IMR-90 (cell line): ENCODE measurements at regions not wholly inside any gene's neighbourhood (a gene's known extent, or its start where the extent isn't known, plus 50 kb on each side); places are given as distances from the start of the nearest gene placed in this dataset.

Experiments
- ATAC-seq: fragments of 200-7000 bp; cut with Tn5 transposase; 2 replicates; pipeline ENCODE4 v1.9.1; 2020; ENCODE audit warnings: low read depth, mild to moderate bottlenecking, moderate library complexity
- BruUV-seq: library from RNA; stranded (reverse); fragments of 400-500 nt; replicated peaks from 2 replicates; lab custom pipeline; 2021; lab: Mats Ljungman, UMichigan
- CTCF ChIA-PET: fragments of 300-600 bp; formaldehyde crosslinking; extraction: SDS; loops from one replicate; lab custom pipeline; 2021; ENCODE audit warnings: antibody characterized with exemption; lab: Yijun Ruan, JAX
- POLR2A ChIA-PET: fragments of 300-600 bp; sonication (Branson Sonifier 250); formaldehyde crosslinking; loops from one replicate; lab custom pipeline; 2022; ENCODE audit warnings: antibody characterized with exemption; ENCODE audit not compliant: unreplicated experiment; lab: Charles Lee
- DNase-seq: peaks from one replicate; pipeline ENCODE4 v3.0.0; 2013
- H2AFZ ChIP-seq: replicated peaks from 2 replicates; pipeline ENCODE3; 2013; ENCODE audit warnings: low read length, mild to moderate bottlenecking; ENCODE audit not compliant: poor library complexity
- H2AK5ac ChIP-seq: 2 replicates; pipeline ENCODE4 v1.6.1; 2013; ENCODE audit warnings: low read depth, low read length, inconsistent platforms
- H2AK9ac ChIP-seq: replicated peaks from 2 replicates; pipeline ENCODE3; 2013; ENCODE audit warnings: mild to moderate bottlenecking, low read depth, low read length, moderate library complexity; ENCODE audit not compliant: poor library complexity
- H2BK120ac ChIP-seq: 2 replicates; pipeline ENCODE4 v1.6.1; 2013; ENCODE audit warnings: low read depth, low read length, inconsistent platforms
- H2BK15ac ChIP-seq: 3 replicates; pipeline ENCODE4 v1.6.1; 2013; ENCODE audit warnings: low read depth, low read length, inconsistent platforms
- H2BK20ac ChIP-seq: 2 replicates; pipeline ENCODE4 v1.6.1; 2013; ENCODE audit warnings: low read depth, mild to moderate bottlenecking, inconsistent platforms, low read length, moderate library complexity
- H2BK5ac ChIP-seq: 2 replicates; pipeline ENCODE4 v1.6.1; 2013; ENCODE audit warnings: mild to moderate bottlenecking, low read depth, low read length, inconsistent platforms; ENCODE audit not compliant: poor library complexity, severe bottlenecking
- H3K14ac ChIP-seq: replicated peaks from 2 replicates; pipeline ENCODE4 v1.6.1; 2013; ENCODE audit warnings: low read depth, low read length, inconsistent platforms
- H3K18ac ChIP-seq: 2 replicates; pipeline ENCODE4 v1.6.1; 2013; ENCODE audit warnings: low read depth, low read length, control low read depth
- H3K23ac ChIP-seq: 2 replicates; pipeline ENCODE4 v1.6.1; 2013; ENCODE audit warnings: low read depth, low read length, inconsistent platforms
- H3K27ac ChIP-seq: 2 replicates; pipeline ENCODE4 v1.5.1; 2013; ENCODE audit warnings: mild to moderate bottlenecking, control low read depth, low read length; ENCODE audit not compliant: insufficient read depth
- H3K27me3 ChIP-seq: 2 replicates; pipeline ENCODE4 v1.6.1; 2013; ENCODE audit warnings: low read length; ENCODE audit not compliant: control insufficient read depth, insufficient read depth
- H3K36me3 ChIP-seq: 2 replicates; pipeline ENCODE4 v1.6.1; 2013; ENCODE audit warnings: low read length, mixed read lengths; ENCODE audit not compliant: control insufficient read depth, insufficient read depth
- H3K4ac ChIP-seq: 2 replicates; pipeline ENCODE4 v1.6.1; 2013; ENCODE audit warnings: low read depth, low read length, inconsistent platforms
- H3K4me1 ChIP-seq: 2 replicates; pipeline ENCODE4 v1.6.1; 2013; ENCODE audit warnings: low read length, mixed read lengths; ENCODE audit not compliant: control insufficient read depth, insufficient read depth
- H3K4me2 ChIP-seq: 2 replicates; pipeline ENCODE4 v1.6.1; 2013; ENCODE audit warnings: low read depth, mild to moderate bottlenecking, control low read depth, low read length, moderate library complexity
- H3K4me3 ChIP-seq: 2 replicates; pipeline ENCODE4 v1.5.1; 2013; ENCODE audit warnings: low read depth, mild to moderate bottlenecking, control low read depth, low read length, moderate library complexity; ENCODE audit not compliant: insufficient read depth
- H3K56ac ChIP-seq: 2 replicates; pipeline ENCODE4 v1.6.1; 2013; ENCODE audit warnings: low read length, inconsistent platforms; ENCODE audit not compliant: insufficient read depth; ENCODE audit errors: extremely low read depth
- H3K79me1 ChIP-seq, 2 experiments: 2 replicates each; pipeline ENCODE4 v1.6.1; 2013; ENCODE audit warnings: low read length in 2 of 2, inconsistent platforms in 1 of 2, low read depth in 1 of 2
- H3K9ac ChIP-seq: 2 replicates; pipeline ENCODE4 v1.6.1; 2013; ENCODE audit warnings: low read depth, low read length, control low read depth
- H3K9me1 ChIP-seq: 2 replicates; pipeline ENCODE4 v1.6.1; 2013; ENCODE audit warnings: low read length, inconsistent platforms; ENCODE audit not compliant: insufficient read depth
- H3K9me3 ChIP-seq: 2 replicates; pipeline ENCODE4 v1.6.1; 2013; ENCODE audit warnings: low read length; ENCODE audit not compliant: control insufficient read depth, insufficient read depth
- H4K20me1 ChIP-seq: 2 replicates; pipeline ENCODE4 v1.6.1; 2013; ENCODE audit warnings: low read length, inconsistent platforms; ENCODE audit not compliant: insufficient read depth
- H4K5ac ChIP-seq: 2 replicates; pipeline ENCODE4 v1.6.1; 2013; ENCODE audit warnings: mild to moderate bottlenecking, low read depth, low read length, control low read depth
- H4K8ac ChIP-seq, 2 experiments: 2 replicates each; pipeline ENCODE4 v1.6.1; 2013; ENCODE audit warnings: low read depth in 2 of 2, low read length in 2 of 2, control low read depth in 1 of 2, inconsistent platforms in 1 of 2
- H4K91ac ChIP-seq: 2 replicates; pipeline ENCODE4 v1.6.1; 2013; ENCODE audit warnings: low read depth, low read length, inconsistent platforms; ENCODE audit not compliant: insufficient read depth
- BHLHE40 ChIP-seq: fragments of 150-350 bp; IDR thresholded peaks from 2 replicates; pipeline ENCODE4 v1.6.1; 2016; ENCODE audit warnings: mild to moderate bottlenecking, low read depth, low read length
- CEBPB ChIP-seq: IDR thresholded peaks from 2 replicates; pipeline ENCODE4 v1.6.1; 2012; ENCODE audit warnings: low read depth, low read length, improper control_type of control experiment
- CHD1 ChIP-seq: IDR thresholded peaks from 2 replicates; pipeline ENCODE4 v1.6.1; 2012; ENCODE audit warnings: low read depth, low read length, improper control_type of control experiment
- FOS ChIP-seq: fragments of 150-350 bp; IDR thresholded peaks from 2 replicates; pipeline ENCODE4 v1.6.1; 2016; ENCODE audit warnings: low read depth, low read length
- MAFK ChIP-seq: IDR thresholded peaks from 2 replicates; pipeline ENCODE4 v1.6.1; 2012; ENCODE audit warnings: low read depth, low read length, improper control_type of control experiment
- MAZ ChIP-seq: IDR thresholded peaks from 2 replicates; pipeline ENCODE4 v1.6.1; 2012; ENCODE audit warnings: low read depth, mild to moderate bottlenecking, low read length, improper control_type of control experiment, moderate library complexity, borderline replicate concordance
- MXI1 ChIP-seq: IDR thresholded peaks from 2 replicates; pipeline ENCODE4 v1.6.1; 2012; ENCODE audit warnings: low read depth, mild to moderate bottlenecking, low read length, moderate library complexity, borderline replicate concordance
- NFE2L2 ChIP-seq: fragments of 150-350 bp; IDR thresholded peaks from 2 replicates; pipeline ENCODE4 v1.6.1; 2016; ENCODE audit warnings: low read depth, mild to moderate bottlenecking, low read length
- POLR2A ChIP-seq: IDR thresholded peaks from 2 replicates; pipeline ENCODE4 v1.6.1; 2012; ENCODE audit warnings: mild to moderate bottlenecking, low read depth, low read length
- RAD21 ChIP-seq: IDR thresholded peaks from 2 replicates; pipeline ENCODE4 v1.6.1; 2012; ENCODE audit warnings: low read length, improper control_type of control experiment
- RCOR1 ChIP-seq: IDR thresholded peaks from 2 replicates; pipeline ENCODE4 v1.6.1; 2012; ENCODE audit warnings: mild to moderate bottlenecking, low read length, improper control_type of control experiment; ENCODE audit not compliant: insufficient replicate concordance
- RFX5 ChIP-seq: IDR thresholded peaks from 2 replicates; pipeline ENCODE4 v1.8.0; 2012; ENCODE audit warnings: low read depth, mild to moderate bottlenecking, low read length, moderate library complexity
- SMC3 ChIP-seq: fragments of 150-350 bp; IDR thresholded peaks from 2 replicates; pipeline ENCODE4 v1.6.1; 2016; ENCODE audit warnings: low read depth, mild to moderate bottlenecking, antibody characterized with exemption, low read length, moderate library complexity
- USF2 ChIP-seq: fragments of 150-350 bp; IDR thresholded peaks from 2 replicates; pipeline ENCODE4 v1.6.1; 2017; ENCODE audit warnings: mild to moderate bottlenecking, antibody characterized with exemption, low read length, low read depth
- WGBS, 2 experiments: methylation state at CpG; one replicate each; pipeline versions ENCODE4 v1.1.5 to v1.1.7; 2013; ENCODE audit warnings: missing lambda C conversion rate in 2 of 2; ENCODE audit not compliant: insufficient read length in 1 of 2; ENCODE audit errors: extremely low coverage in 2 of 2; 5-methylcytosine and 5-hydroxymethylcytosine counted together
- dilution Hi-C: fragments of 300-500 bp; cut with HindIII; formaldehyde crosslinking; loops from one replicate; pipeline ENCODE4 v1.14.3; 2018; ENCODE audit warnings: low sequenced_read_pairs; ENCODE audit not compliant: unreplicated experiment
- in situ Hi-C: fragments of 300-500 bp; cut with MboI; formaldehyde crosslinking; loops from 3 replicates; pipeline ENCODE4 v1.14.3; 2019; ENCODE audit warnings: low sequenced_read_pairs, inconsistent platforms, mixed read lengths
- intact Hi-C: fragments of 100-400 bp; cut with micrococcal nuclease; formaldehyde crosslinking; loops from 2 replicates; pipeline ENCODE4 v1.10.0; 2022
- TF ChIP-seq, protein P1 (sequence below): fragments of 150-350 bp; IDR thresholded peaks from 2 replicates; pipeline ENCODE4 v1.6.1; 2016; ENCODE audit warnings: low read depth, mild to moderate bottlenecking, low read length, moderate library complexity, borderline replicate concordance
- TF ChIP-seq, protein P2 (sequence below): conservative IDR thresholded peaks from 2 replicates; pipeline ENCODE4 v1.5.1; 2012; ENCODE audit warnings: mild to moderate bottlenecking, low read depth, low read length, improper control_type of control experiment

DNA sequence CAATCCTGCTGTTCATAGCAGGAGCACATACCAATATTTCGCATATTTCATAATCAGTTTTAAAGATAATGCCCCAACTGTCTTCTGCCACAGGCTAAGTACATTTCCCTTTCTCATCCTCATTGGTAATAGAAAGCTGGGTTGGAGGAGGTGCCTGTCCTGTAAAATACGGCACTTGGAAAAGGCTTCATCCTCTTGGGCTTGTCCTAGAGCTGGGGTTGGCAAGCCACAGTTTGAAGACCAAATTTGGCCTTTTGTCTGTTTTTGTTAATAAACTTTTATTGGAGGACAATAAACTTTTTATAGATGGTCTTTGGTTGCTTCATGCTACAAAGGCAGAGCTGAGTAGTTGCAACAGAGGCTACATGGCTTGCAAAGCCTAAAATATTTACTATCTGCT is 997.8 kb upstream of the CDH18 start:
- no peaks in the 10 kb centered on the region for H3K9me1 ChIP-seq
- H2BK120ac ChIP-seq, result no peak overlapping the region
- no peak overlapping the region for H2AFZ ChIP-seq
- no peak overlapping the region for H3K4me3 ChIP-seq
- in situ Hi-C loops, result no loop called here
- no peak overlapping the region for H3K9ac ChIP-seq
- H3K36me3 ChIP-seq, result no peaks in the 10 kb centered on the region
- BruUV-seq, result no TSS peak
- no peak overlapping the region for H3K56ac ChIP-seq
- H4K8ac ChIP-seq, result no peak overlapping the region
- TF ChIP-seq CEBPB (no peak), RCOR1 (no peak), CHD1 (no peak), SMC3 (no peak), NFE2L2 (no peak), MAFK (no peak), FOS (no peak), BHLHE40 (no peak), MXI1 (no peak), POLR2A (no peak), MAZ (no peak), RAD21 (no peak), RFX5 (no peak), USF2 (no peak)
- TF ChIP-seq, protein P1, sequence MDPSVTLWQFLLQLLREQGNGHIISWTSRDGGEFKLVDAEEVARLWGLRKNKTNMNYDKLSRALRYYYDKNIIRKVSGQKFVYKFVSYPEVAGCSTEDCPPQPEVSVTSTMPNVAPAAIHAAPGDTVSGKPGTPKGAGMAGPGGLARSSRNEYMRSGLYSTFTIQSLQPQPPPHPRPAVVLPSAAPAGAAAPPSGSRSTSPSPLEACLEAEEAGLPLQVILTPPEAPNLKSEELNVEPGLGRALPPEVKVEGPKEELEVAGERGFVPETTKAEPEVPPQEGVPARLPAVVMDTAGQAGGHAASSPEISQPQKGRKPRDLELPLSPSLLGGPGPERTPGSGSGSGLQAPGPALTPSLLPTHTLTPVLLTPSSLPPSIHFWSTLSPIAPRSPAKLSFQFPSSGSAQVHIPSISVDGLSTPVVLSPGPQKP, result no peak
- TF ChIP-seq, protein P2, sequence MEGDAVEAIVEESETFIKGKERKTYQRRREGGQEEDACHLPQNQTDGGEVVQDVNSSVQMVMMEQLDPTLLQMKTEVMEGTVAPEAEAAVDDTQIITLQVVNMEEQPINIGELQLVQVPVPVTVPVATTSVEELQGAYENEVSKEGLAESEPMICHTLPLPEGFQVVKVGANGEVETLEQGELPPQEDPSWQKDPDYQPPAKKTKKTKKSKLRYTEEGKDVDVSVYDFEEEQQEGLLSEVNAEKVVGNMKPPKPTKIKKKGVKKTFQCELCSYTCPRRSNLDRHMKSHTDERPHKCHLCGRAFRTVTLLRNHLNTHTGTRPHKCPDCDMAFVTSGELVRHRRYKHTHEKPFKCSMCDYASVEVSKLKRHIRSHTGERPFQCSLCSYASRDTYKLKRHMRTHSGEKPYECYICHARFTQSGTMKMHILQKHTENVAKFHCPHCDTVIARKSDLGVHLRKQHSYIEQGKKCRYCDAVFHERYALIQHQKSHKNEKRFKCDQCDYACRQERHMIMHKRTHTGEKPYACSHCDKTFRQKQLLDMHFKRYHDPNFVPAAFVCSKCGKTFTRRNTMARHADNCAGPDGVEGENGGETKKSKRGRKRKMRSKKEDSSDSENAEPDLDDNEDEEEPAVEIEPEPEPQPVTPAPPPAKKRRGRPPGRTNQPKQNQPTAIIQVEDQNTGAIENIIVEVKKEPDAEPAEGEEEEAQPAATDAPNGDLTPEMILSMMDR, result no peak
- no peak overlapping the region for H2AK5ac ChIP-seq
- no peak overlapping the region for H3K14ac ChIP-seq
- H3K79me1 ChIP-seq, result no peaks in the 10 kb centered on the region
- ChIA-PET POLR2A (no interaction called here), CTCF (no interaction called here)
- no peak overlapping the region for H4K5ac ChIP-seq
- no peak overlapping the region for H3K4ac ChIP-seq
- intact Hi-C loops, result no loop called here
- ATAC-seq, result no peak
- no peak for DNase-seq
- WGBS, 2 experiments, result no CpG with 5 or more reads among the region's 2 CpGs
- no peak overlapping the region for H2BK5ac ChIP-seq
- no peak overlapping the region for H2BK20ac ChIP-seq
- H3K23ac ChIP-seq, result no peak overlapping the region
- H3K4me1 ChIP-seq, result no peaks in the 10 kb centered on the region
- H4K91ac ChIP-seq, result no peak overlapping the region
- H3K27ac ChIP-seq, result no peak overlapping the region
- H3K9me3 ChIP-seq, result peaks cover 20% of the 10 kb centered on the region
- H4K20me1 ChIP-seq, result no peaks in the 10 kb centered on the region
- dilution Hi-C loops, result no loop called here
- no peak overlapping the region for H2BK15ac ChIP-seq
- H3K27me3 ChIP-seq, result no peaks in the 10 kb centered on the region
- no peak overlapping the region for H3K4me2 ChIP-seq
- H2AK9ac ChIP-seq, result no peak overlapping the region
- no peak overlapping the region for H3K18ac ChIP-seq
